ENCODE measurements at regions not wholly inside any gene's neighbourhood (a gene's known extent, or its start where the extent isn't known, plus 50 kb on each side); places are given as distances from the start of the nearest gene placed in this dataset.
"Not testable (repeated sequence)": the region's sequence is repeated elsewhere in the genome, so short reads cannot be mapped to it uniquely, and the experiment has no call there.

GRCh38 chr10:90276894-90277475 lies 575.6 kb downstream of the KIF20B start:
- DNase-seq (ENCODE audit: low spot score): no peak

- DNase-seq (ENCODE audit: low spot score): no peak
Observed at GRCh38 chr10:90286406-90286805, 571.4 kb downstream of the HTR7 start.

- DNase-seq (ENCODE audit: low spot score): no peak
Observed at GRCh38 chr10:90286941-90287340, 570.9 kb downstream of the HTR7 start.

- DNase-seq (ENCODE audit: low spot score): no peak
Observed at GRCh38 chr10:90288391-90288933, 569.4 kb downstream of the HTR7 start.

- DNase-seq (ENCODE audit: low spot score): no peak
Observed at GRCh38 chr10:90289037-90289436, 568.8 kb downstream of the HTR7 start.

- DNase-seq (ENCODE audit: low spot score): no peak
Observed at GRCh38 chr10:90293616-90294015, 564.2 kb downstream of the HTR7 start.

- not testable (repeated sequence) for DNase-seq (ENCODE audit: low spot score)
Observed at GRCh38 chr10:90294821-90295540, 562.9 kb downstream of the HTR7 start.

GRCh38 chr10:90302031-90302430 lies 555.8 kb downstream of the HTR7 start:
- DNase-seq (ENCODE audit: low spot score): not testable (repeated sequence)

- DNase-seq (ENCODE audit: low spot score): no peak
Observed at GRCh38 chr10:90302758-90303481, 554.9 kb downstream of the HTR7 start.

GRCh38 chr10:90304533-90304932 lies 553.3 kb downstream of the HTR7 start:
- DNase-seq (ENCODE audit: low spot score): no peak

GRCh38 chr10:90306187-90306586 lies 551.7 kb downstream of the HTR7 start:
- DNase-seq (ENCODE audit: low spot score): no peak

GRCh38 chr10:90308223-90308622 lies 549.6 kb downstream of the HTR7 start:
- DNase-seq (ENCODE audit: low spot score): no peak

- no peak for DNase-seq (ENCODE audit: low spot score)
Observed at GRCh38 chr10:90313576-90314325, 544.1 kb downstream of the HTR7 start.

GRCh38 chr10:90314718-90315117 lies 543.1 kb downstream of the HTR7 start:
- no peak for DNase-seq (ENCODE audit: low spot score)

GRCh38 chr10:90317172-90317571 lies 540.7 kb downstream of the HTR7 start:
- no peak for DNase-seq (ENCODE audit: low spot score)

- DNase-seq (ENCODE audit: low spot score): no peak
Observed at GRCh38 chr10:90318659-90319058, 539.2 kb downstream of the HTR7 start.

- no peak for DNase-seq (ENCODE audit: low spot score)
Observed at GRCh38 chr10:90319188-90319914, 538.5 kb downstream of the HTR7 start.

GRCh38 chr10:90321132-90321816 lies 536.6 kb downstream of the HTR7 start:
- no peak for DNase-seq (ENCODE audit: low spot score)

- no peak for DNase-seq (ENCODE audit: low spot score)
Observed at GRCh38 chr10:90326498-90327267, 531.2 kb downstream of the HTR7 start.

- no peak for DNase-seq (ENCODE audit: low spot score)
Observed at GRCh38 chr10:90327611-90328010, 530.2 kb downstream of the HTR7 start.

Data from CD4-positive, alpha-beta T cell treated with Interleukin-6 at 100 ng/mL for 8 hours (primary cell).